HG02973 (cell line): ENCODE measurements at regions not wholly inside any gene's neighbourhood (a gene's known extent, or its start where the extent isn't known, plus 50 kb on each side); places are given as distances from the start of the nearest gene placed in this dataset.

ENCODE experiments used
- ATAC-seq: cut with Tn5 transposase; IDR thresholded peaks from one replicate; pipeline ENCODE4 v1.9.1; 2021; ENCODE audit warnings: moderate library complexity; ENCODE audit not compliant: unreplicated experiment

DNA sequence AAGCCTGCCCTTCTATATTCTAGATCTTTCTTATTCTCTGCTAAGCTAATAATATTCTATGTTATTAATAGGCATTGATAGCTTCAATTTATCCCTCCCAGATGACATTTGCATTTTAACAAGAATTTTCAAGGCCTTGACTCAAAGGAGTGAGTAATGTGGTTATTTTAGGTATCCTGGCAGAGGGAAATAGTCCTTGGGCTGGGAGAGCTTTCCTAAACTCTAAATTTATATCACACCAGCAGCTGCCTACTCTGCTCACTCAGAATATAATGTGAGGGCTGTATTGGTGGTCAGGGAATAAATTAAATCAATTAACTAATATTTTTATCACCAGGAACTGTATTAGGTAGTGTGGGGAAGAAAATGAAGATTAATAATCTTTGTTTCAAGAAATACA is 74.8 kb upstream of the ADAM23 start:
- no peak for ATAC-seq

DNA sequence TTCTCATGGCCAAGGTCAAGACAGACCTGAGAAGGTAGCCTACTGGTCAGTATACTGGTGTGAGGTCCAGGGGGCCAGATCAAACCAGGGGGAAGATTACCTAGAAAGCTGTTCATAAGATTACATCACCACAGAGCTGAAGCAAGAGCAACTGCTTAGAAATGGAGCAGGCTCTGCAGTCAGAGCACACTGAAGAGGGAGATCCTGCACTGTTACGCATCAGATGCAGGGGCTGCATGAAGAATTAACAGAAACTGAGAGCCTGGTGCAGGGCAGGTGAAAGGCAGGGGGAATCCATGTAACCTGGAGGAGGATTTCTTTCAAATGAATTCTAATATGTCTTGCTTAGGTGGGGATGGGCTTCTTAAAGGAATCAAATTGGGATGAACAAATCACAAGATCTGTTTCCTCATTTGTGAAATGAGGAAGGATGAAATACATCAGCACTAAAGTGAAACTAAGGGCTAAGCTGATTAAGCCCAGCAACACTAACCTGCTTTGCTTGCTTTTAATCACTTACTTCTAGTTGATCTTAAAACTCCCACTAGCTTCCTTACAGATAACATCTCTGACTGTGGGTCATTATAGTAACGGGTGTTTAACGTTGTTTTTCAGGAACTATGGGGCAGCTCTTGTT is 74.3 kb upstream of the ADAM23 start:
- ATAC-seq, result no peak

DNA sequence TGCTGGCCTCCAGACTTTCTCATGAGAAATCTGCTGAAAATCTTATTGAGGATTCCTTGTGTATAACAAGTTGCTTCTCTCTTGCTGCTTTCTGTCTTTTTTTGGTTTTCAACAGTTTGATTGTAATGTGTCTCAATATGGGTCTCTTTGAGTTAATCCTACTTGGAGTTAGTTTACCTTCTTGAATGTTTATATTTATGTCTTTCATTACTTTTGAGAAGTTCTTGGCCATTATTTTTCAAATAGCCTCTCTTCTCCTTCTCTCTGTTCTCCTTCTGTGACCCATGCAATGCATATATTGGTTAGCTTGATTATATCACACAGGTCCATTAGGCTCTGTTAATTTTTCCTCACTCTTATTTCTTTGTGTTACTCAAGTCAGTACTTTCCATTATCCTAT is 67.4 kb upstream of the ADAM23 start:
- no peak for ATAC-seq

DNA sequence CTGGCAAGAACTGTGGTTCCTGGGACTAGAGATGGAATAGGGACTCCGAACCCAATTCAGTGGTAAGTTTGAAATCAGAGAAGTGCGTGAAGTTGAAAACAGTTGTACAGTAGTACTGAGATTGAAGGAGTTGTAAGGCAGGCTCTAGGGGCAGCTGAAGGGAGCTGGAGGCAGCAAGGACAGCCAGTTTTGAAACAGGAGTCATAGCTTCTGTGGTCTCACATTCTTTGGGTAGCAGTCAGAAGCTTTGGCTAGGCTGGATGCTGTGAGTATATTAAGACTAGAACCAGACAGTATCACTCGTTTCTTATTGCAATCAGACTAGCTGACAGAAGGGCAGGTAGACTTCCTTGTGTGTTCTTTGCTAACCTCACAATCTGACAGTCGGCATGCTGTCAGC is 64.5 kb upstream of the ADAM23 start:
- no peak for ATAC-seq

DNA sequence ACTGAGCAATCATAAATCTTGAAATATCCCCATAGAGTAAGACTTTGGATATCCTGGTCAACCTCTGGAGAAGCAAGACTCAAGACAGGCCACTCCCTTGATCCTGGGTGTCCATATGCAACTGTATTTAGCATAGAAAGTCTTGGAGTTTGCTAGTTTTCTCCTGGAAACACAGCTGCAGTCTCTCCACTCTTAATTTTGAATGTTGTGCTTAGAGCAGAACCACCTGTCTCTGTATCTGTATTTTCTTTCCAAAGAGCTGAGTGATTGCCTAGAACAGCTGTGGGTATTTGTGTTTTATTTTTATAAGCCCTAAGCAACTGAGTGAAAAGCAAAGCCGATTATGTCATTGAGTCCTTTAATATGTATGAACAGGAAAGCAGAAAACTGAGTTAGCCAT is 64.1 kb upstream of the ADAM23 start:
- no peak for ATAC-seq

DNA sequence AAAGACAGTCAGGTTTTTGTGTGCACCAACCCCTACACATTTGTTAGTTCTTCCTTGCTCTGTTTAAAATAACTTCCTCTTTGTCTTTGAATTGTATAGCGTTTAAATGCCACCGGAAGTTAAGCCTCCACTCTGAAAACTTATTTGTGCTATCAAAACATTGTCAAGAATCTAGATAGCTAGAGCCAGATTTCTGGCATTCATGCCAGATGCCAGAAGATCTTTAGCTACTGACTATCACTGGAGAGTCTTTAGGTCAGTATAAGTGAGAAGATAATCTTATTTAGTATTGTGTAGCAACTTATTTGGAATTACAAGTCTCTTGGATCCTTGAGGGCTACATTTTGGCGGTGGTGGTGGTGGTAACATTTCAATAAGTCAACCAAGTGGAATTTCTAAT is 63.4 kb upstream of the ADAM23 start:
- ATAC-seq, result no peak

DNA sequence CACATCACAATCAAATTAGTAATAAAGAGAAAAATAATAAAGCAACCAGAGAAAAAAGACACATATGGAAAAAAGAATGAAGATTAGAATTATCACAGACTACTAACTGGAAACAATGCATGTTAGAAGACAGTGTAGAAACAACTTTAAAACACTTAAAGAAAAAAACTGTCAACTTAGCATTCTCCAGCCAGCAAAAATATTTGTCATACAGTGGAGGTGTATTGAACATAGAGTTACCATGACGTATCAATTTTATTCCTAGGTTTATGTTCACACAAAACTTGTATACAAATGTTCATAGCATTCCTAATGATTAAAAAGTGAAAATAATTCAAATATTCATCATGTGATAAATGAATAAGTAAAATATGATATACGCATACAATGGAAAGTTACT is 61.5 kb upstream of the ADAM23 start:
- no peak for ATAC-seq

DNA sequence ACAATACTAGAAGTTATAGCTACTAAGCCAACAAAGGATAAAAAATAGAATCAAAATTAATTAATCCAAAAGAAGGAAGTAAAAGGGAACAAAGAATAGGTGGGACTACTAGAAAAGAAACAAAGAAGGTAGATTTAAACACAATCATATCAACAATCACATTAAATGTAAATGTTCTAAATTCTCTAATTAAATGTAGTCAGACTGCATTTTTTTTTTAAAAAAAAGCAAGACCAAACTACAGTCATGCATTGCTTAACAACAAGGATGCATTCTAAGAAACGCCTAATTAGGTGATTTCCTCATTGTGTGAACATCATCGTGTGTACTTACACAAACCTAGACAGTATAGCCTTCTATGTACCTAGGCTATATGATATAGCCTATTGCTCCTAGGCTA is 59.7 kb upstream of the ADAM23 start:
- no peak for ATAC-seq

DNA sequence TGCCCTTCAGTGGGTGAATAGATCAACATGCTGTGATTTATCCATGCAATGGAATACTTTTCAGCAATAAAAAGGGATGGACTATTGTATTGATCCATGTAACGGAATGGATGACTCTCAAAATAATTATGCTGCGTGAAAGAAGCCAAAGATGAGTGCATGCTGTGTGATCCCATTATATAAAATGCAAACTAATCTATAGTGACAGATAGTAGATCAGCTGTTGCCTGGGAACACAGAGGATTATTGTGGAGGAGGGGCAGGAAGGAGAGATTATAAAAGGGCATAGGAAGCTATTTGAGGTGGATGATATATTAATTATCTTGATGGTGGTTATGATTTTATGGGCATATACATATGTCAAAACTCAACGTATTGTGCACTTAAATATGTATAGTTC is 55.5 kb upstream of the ADAM23 start:
- no peak for ATAC-seq

DNA sequence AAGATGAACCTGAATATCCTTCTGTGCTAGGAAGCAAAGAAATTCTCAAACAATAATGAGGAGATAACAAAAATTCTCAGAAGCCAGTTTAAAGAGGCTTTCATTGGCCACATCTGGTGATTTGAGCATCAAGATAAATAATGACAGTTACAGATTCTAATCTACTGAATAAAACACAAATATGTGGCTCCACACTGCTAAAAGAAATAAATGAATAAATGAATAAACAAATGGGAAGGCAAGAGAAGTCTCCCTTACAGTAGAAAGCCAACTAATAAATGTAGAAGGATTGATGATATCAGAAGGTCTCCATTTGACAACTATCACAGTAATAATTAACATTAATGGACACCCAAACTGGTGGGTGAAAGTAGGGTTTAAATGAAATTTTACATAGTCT is 54.6 kb upstream of the ADAM23 start:
- no peak for ATAC-seq

DNA sequence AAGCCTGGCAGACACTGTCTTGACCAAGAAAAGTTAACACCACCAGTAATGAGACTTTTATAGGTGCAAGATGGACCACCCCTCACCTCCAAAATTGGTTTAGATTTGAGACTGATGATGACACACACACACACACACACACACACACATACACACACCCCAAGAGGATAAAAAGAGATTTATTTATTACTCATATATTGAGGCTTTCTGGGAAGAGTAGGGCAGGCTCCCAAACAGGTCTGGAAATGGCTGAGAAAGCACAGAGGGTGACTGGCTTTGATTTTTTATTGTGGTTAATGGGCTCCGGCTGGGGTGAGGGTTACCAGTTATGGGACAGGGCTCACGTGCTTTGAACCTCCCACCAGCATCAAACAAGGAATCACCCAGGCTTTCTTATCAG is 54.2 kb upstream of the ADAM23 start:
- ATAC-seq, result no peak

DNA sequence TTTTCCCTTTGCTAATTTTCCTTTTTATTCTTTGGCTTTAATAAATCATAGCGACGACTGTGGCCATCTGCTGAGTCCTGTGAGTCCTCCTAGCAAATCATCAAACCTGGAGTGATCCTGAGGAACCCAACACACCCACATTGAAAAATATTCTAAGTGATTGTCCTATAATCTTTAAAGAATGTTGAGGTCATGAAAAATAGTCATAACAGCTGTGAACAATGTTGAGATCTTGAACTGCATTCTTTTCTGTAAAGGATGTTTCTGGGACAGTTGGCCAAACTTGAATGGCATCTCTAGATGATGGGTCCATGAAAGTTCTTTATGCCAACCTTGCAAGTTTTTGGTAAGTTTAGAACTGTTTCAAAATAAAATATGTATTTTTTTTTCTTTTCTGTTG is 53.2 kb upstream of the ADAM23 start:
- no peak for ATAC-seq

DNA sequence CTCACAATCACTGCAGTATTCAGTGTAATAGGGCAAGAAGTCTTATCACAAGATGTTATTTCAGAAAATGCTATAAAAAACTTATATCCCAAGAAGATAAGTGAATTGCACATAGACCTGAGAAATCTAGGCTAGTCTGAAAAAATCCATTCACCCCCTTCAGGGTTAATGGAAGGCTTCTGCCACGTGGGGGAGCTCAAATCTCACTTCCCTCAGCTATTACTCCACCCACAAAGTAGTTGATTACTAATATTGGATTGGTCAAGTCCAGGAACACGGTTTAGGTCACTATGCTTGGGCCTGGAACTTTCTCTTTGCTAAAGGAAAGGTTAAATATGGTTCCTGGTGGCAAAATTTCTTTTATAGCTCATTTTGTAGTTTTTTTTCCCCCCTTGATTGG is 51.2 kb upstream of the ADAM23 start:
- peak; percentile 98 for ATAC-seq
